RPMI7951 (cell line): ENCODE measurements at regions not wholly inside any gene's neighbourhood (a gene's known extent, or its start where the extent isn't known, plus 50 kb on each side); places are given as distances from the start of the nearest gene placed in this dataset.
"Not testable (repeated sequence)": the region's sequence is repeated elsewhere in the genome, so short reads cannot be mapped to it uniquely, and the experiment has no call there.

Experiments
- DNase-seq: peaks from one replicate; pipeline ENCODE4 v3.0.0-alpha.2; 2012; ENCODE audit warnings: low read depth

DNA sequence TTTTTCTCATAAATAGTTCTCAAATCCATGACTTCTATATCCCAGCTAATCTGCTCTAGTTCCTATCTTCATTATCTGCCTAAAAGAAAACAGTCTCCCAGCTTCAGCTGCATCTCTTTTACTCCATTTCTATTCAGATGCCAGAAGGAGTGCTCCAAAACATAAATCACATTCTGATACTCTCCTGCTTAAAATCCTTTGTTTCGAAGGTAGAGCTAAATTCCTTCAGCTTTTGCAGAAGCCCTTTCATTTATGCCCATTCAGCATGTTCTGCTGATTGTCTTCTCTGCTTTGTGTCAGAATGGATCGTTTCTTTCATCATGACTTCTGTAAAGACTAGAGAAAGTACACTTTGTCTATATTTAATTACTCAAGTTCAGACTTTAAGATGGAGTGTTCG lies 440.1 kb upstream of the SMIM31 start:
- no peak for DNase-seq

DNA sequence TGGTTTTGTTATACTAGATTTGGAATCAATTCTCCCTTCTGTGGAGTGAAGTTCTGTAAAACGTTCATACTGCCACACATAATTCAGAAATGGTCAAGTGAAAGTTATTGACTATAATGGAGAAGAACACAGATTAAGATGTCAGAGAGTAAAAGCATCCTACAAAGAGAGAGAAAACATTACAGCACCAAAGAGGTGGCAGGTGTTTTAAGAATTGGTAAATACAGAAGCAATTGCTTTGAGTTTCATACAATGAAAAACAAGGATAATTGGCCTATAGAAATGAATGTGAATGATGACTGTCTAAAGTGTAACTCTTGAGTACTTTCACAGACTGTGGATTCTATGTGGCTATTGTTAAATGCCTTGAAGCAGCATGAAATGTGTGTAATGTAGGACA lies 435.6 kb upstream of the SMIM31 start:
- no peak for DNase-seq

DNA sequence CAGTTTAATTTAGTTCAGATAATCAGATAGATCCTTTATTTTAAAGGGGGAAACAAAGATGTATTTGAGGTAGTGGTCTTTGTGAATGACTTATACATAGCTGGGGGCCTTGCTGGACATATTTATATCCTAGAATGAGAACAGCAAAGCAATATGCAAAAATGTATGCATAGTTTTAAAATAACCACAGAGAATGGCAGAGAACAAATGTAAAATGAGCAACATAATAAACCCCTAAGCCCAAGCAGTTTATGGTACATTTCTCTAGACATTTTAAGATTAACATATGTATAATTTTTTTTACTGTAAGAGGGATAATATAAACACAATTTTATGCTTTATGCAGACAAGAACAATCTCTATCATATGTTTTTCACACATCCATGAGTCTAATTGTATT lies 434.2 kb upstream of the SMIM31 start:
- no peak for DNase-seq

DNA sequence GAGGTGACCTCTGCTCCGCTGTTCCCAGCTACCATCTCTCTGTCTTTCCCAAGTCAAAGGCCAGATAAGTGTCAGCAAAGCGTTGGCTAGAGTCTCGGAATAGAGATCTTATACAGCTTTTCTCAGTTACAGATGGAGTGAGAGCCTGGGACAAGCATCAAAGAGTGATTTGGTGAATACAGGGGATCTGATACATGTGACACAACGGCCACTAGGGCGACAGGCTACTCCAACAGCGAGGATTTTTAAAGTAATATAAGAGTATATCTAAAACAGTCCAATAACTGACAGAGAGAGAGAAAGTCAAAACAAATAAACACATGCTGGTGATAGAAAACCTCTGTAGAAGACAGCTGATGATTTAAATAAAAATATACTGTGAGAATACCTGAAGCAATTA lies 433.1 kb upstream of the SMIM31 start:
- DNase-seq = no peak

DNA sequence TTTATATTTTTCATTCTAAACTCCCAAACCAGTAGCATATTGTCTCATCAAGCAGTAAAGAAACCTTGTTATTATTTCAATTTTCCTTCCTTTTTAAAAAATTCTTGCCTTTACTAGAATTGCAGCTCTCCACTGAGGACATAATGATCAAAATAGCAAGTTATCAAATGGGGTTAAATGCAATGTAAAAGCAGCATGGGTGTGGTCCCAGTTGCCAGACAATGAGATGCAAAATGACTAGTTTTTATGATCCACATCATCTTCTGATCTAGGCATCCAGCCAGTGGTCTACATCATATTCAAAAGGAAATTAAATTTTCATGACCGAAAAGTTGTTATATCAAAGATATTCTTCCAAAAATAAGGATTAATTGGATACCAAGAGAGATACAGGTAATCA lies 427.9 kb upstream of the SMIM31 start:
- DNase-seq = no peak

DNA sequence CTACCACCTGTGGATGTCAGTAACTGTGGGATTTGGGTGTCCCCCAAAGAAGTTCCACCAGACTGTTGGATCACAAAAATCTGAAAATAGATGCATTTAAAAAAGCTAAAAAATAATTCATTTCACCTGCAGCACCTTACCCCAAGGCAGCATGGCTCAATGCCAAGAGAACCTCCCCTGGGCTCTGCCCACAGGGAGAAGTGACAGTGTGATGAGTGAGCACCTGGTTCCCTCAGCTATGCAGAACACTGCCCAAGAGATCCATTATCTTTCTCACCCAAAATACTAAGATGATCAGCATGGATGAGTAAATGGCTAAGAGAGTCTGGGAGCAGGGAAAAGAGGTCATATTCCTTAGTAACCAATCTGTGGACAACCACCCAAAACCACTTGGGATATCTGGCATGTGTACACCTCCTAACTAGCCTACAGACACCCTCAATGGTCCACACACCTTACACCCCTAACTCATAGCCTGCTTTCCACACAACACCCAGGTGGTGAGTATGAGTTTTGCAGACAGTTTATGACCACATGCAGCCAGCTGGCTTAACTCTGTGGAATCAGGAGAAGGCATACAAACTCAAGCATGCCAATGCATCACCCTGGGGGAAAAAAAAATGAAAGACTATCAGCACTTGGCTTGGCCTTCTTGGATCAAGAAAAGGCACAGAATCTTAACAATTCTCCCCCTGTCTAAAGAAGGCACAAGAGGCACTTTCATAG lies 416.5 kb upstream of the SMIM31 start:
- DNase-seq = no peak

DNA sequence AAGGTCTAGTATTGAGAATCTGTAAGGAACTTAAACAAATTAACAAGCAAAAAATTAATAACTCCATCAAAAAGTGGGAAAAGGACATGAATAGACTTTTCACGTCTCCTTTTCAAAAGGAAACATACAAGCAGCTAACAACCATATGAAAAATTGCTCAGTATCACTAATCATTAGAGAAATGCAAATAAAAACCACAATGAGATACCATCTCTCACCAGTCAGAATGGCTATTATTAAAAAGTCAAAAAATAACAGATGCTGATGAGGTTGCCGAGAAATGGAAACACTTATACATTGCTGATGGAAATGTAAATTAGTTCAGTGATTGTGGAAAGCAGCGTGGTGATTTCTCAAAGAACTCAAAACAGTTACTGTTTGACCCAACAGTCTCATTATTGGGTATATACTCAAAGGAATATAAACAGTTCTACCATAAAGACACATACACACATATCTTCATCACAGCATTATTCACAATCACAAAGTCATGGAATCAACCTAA lies 410.4 kb upstream of the SMIM31 start:
- no peak for DNase-seq

DNA sequence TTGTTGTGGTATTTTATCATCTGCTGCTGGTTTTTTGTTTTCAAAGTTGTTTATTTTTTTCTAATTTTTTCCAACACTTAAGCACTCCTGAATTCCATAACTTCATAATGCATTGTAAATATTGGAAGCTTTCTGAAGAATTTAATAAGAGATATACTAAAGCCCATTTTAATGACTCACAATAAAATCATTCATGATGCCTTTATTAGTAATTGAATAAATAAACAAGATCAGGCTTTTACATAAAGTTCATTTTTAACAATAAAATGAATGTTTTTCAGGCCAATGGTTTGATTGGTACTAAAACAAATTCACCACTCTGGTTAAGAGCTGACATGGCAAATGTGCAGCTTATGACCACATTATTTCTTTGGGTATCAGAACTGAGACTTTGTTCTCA lies 408.2 kb upstream of the SMIM31 start:
- no peak for DNase-seq

DNA sequence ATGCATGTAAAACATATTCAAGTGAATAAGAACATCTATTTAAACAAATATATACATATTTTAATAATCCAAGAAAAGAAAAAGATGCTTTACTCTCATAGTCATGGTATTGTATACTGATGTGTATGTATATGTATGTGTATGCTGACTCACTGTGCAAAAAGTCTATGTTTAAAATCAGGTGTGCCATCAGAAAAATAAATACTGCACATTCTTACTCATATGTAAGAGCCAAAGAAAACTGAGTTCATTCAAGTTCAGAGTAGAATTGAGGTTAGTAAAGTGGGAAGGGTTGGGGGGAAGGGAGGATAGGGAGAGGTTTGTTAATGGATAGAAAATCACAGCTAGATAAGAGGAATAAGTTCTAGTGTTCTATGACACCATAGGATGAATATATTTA lies 403.9 kb upstream of the SMIM31 start:
- DNase-seq = no peak

DNA sequence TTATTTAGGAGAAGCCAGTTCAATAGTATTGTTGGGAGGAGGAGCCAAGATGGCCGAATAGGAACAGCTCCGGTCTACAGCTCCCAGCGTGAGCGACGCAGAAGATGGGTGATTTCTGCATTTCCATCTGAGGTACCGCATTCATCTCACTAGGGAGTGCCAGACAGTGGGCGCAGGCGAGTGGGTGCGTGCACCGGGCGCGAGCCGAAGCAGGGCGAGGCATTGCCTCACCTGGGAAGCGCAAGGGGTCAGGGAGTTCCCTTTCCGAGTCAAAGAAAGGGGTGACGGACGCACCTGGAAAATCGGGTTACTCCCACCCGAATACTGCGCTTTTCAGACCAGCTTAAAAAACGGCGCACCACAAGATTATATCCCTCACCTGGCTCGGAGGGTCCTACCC lies 403.2 kb upstream of the SMIM31 start:
- DNase-seq = not testable (repeated sequence)

DNA sequence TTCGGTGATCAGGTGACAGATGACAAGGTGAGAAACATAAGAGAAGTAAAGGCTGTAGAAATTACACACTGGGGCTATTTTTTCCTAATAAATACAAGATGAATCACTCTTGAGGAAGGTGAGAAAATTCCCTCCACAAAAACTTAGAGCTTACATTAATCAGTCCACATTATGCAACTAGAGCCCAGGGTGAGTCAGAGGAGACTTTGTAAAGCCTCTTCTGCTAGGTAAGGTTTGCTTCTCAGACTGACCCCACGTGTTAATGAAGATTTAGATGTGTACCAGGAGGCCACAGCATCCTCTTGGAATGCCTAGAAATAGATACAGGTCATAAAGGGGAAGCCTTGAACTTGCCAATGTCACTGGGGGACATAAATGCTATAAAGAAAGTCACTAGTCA lies 396.0 kb upstream of the SMIM31 start:
- DNase-seq = no peak

DNA sequence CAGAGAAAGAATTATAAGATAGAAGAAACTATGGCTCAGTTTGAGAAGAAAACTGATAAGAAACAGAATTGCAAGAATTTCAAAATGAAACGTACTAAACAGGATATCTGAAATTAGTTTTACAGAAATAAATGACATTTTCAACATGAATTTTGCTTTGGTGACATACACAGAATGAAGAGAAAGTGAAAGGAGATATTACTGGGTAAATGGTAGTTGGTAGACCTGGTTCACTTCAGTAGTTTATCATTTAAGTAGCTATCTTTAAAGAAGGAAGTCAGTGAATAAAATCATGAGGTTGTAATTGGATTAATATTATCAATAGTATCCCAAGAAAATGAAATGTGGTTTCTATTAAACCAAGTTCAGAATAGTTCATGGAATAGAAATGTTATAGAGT lies 395.5 kb upstream of the SMIM31 start:
- no peak for DNase-seq

DNA sequence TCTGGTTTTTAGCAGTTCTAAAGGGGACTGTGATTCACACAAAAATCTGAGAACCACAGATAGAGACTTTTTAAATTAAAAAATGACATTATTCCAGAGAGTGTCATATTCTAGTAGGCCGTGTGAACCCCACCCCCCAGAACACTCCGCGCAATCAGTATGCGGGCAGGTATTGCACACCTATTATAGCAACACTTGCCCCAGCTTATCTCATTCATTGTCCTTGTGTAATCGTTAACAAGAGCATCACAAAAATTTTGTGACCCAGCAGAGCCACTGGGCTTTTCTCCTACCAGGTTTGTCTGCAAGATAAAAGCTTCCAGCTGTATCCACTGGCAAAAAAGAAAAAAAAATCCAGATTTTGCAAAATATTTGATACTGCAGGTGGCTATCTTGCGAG lies 394.1 kb upstream of the SMIM31 start:
- DNase-seq = no peak

DNA sequence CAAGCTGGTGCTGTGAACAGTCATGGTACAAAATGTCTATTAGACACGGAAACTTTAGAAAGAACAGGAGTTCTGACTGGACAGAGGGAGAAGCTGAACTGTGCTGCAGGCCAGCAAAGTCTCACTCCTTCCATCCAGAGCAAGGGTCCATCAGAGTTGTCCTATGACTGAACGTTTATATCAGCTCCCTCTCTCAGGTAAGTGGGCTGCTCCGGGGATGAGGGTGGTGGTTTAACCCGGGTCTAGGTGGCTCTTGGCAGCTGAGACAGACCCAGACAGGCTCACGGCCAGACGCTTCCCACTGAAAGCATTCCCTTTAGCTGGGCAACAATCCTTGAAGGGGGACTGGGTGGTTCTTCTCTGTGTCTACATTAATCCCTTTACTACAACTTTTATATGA lies 385.0 kb upstream of the SMIM31 start:
- no peak for DNase-seq

DNA sequence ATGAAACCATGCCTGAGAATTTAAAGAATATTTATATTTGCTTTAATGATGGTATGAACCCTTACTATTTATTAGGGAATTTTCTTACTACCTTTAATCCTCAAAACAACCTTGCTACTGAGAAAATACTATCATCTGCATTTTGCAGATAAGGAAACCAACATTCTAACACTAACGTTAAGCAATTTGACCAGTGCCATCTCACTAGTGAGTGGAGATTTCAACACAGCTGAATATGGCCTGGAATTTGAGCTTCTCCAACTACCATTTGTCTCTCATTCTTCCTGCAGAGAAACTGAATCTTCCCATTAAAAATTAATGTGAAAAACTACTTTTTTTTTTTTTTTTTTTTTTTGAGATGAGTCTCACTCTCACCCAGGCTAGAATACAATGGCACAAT lies 380.9 kb upstream of the SMIM31 start:
- DNase-seq = no peak

DNA sequence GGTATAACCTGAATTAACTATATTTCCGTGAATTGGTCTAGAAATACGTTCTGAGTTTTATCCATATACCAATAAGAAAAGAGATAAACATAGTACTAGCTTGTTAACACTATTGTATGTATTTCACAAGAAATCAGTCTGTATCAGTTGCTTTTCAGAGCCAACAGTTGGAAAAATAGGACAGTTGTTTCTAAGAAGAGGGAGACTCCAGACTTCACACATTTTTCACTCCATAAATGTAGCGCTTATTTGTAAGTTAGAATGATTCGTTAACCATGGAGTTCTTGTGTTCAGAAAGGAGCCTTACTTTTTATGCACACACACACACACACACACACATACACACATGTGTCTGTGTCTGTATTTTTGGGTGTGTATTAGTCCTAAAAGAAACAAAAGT lies 376.7 kb upstream of the SMIM31 start:
- DNase-seq = no peak

DNA sequence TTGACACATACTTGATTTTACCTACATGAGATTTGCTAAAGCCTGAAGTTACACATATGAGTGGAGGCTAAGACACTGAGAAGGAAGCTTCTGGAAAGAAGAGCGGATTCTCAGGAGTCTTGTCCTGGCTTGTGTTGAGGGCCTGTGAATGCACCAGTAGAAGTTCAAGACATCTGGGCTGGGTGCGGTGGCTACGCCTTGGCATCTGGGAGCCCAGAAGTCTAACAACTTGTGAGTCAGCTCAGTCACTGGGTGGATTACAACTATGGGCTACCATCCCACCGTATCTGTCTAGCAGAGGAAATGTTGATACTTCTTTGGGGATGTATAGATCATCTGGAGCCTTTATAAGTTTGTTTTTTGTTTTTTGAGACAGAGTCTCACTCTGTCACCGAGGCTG lies 375.6 kb upstream of the SMIM31 start:
- no peak for DNase-seq

DNA sequence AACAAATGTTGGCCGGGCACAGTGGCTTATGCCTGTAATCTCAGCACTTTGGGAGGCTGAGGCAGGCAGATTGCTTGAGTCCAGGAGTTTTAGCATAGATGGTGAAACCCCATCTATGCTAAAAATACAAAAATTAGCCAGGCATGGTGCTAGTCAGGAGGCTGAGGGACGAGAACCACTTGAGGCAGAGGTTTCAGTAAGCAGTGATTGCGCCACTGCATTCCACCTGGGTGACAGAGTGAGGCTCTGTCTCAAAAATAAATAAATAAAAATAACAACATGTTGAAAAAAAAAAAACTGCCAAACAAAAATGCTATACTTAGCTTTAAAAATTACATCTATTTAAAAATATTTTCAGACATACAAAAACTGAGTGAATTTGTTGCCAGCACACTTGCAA lies 374.2 kb upstream of the SMIM31 start:
- DNase-seq = no peak

DNA sequence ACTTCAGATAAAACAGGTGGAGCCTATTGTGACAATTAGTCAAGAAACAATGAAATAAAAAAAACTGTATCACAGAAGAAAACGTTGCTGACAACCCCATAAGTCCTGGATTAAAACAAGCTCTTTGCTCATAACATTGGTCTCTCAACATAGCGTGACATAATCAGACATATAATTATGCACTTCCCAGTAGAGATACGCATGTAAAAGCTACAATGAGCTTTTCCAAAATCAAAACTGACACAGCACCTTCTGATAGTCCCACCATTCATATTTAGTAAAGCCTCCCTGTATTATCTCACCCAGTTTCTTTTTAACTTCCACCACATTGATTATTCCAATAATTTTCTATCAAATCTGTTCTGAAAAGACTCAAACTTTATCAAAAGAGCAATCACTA lies 372.1 kb upstream of the SMIM31 start:
- DNase-seq = no peak

DNA sequence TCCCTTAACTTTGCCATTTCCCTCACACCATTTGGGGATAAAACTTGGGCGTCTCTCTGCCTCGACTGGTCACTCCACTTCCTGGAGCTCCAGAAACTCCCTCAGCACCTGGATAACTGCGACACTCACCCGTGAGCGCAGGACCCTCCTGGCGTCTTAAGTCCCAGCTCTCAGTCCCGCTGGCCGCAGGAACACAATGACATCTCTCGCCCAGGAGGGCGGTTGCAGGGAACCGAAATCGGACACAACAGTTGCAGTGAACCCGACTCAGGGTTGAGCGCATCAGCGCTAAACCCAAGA lies 370.9 kb upstream of the SMIM31 start:
- no peak for DNase-seq

DNA sequence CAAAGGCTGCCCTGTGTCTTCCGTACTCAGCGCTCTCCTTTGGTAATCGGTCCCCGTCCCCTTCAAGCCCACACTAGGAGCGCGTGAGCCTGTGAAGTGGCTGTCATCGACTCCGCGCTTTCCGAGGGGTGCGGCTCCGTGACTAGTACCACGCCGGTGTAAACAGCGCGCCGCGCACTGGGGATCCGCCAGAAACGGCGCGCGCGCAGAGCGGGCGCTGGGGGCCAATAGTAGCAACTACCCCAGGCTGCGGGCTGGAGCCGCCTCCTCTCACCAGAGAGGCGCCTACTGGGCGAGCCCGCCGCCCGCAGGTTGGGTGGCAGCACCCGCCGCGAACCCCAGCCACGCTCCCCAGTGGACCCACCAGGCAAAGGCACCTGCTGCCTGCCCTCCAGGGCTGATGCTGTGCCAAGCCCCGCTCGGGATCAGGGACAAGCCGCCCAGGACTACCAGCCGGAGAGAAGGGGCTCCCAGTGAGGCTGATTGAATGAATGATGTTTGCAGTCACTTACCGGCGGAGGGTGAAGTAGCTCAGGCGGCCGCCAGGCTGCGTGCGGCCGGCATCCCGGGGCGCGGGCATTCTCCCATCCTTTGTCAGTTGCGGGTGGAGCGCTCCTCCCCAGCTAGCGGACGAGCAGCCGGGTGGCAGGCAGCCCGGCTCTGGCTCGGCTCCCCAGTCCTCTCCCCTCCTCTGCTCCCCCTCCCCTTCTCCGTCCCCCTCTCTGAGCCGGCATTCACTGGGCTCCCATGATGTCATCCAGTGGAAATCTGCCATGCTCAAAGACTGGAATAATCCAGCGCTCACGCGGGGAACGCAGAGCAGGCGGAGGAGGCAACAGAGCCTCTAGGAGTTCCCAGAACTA lies 370.3 kb upstream of the SMIM31 start:
- DNase-seq = no peak

DNA sequence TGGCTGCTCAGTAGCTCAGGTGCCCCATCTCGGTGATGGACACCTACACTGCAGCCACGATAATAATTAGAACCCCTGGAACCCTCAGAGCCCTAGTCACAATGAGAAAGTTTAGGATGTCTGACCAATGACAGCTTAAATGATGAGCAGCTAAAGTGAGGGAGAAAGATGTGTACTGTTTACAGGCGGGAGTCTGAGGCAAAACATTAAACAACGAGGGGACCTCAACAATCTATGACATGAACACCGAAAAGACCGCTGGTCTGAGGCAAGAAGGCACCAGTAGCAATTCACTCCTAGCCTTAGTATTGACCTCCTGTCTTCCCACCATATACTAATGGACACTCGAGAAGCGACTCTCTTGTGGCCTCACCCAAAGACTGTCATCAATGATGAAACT lies 369.5 kb upstream of the SMIM31 start:
- DNase-seq = no peak

DNA sequence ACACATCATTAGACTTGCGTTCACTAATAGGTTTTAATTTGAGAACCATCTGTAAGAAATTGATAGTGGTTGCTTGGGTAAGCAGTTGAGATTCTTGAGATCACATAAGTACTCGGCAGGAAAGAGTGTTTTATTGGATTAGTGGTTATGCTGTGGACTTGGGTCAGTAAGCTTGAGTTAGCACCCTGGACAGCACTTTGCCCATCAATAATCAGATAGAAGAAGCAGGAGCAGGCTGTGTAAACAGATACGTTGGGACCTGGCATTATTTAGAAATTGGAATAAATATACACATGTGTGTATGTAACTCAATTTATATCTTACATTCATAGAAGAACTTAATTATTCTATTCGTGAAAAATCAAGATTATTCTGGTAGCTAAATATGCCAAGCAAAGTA lies 357.5 kb upstream of the SMIM31 start:
- no peak for DNase-seq

DNA sequence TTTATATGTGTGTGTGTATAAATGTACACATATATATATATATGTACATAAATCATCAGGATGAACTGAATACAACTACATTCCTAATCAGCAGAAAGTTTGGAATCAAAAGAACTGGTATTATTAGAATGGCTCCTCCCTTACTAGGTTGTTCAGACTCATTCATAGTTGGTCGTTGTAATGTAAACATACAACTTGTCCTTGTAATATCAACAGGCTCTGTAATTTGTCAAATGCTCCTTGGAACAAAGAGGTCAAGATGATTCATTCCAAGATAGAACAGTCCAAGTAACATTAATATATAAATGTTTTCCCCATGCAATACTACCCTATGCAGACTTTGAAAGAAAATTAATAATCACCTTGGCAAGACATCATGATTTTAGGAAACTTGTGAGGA lies 351.4 kb upstream of the SMIM31 start:
- no peak for DNase-seq
